ENCODE measurements at regions not wholly inside any gene's neighbourhood (a gene's known extent, or its start where the extent isn't known, plus 50 kb on each side); places are given as distances from the start of the nearest gene placed in this dataset.

DNA sequence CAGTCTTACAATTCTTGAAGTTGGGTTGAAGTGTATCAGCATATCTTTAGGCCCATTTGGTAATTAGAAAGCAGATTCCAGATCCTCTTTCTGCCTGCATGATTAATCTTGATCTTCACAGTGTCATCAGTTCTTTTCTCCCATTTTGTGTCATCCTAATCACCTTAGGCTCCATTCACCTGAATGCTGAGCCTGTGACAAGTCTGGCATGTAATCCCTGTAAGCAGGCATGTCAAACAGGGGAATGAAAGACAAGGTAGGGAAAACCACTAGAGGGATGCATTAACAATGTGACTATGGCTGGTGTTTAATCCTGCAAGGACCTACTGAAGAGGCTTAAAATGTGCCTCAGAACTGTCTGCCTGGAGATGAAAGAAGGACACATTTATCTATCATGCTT is 848.8 kb downstream of the TFAP2A start:
- no peaks in the 10 kb centered on the region for H3K9me3 ChIP-seq (ENCODE audit: control insufficient read depth, insufficient read depth, low read length)
- no peak overlapping the region for H3K27ac ChIP-seq (ENCODE audit: insufficient read depth, low read length)
- in situ Hi-C loops (cut with MboI; ENCODE audit: low sequenced_read_pairs): no loop called here
- H3K18ac ChIP-seq (ENCODE audit: low read depth, low read length): no peak overlapping the region
- no peak overlapping the region for H2BK20ac ChIP-seq (ENCODE audit: low read depth, low read length)
- H3K79me1 ChIP-seq (ENCODE audit: low read depth in 1 of 2, low read length in 2 of 2): no peaks in the 10 kb centered on the region
- no peaks in the 10 kb centered on the region for H3K9me1 ChIP-seq (ENCODE audit: insufficient read depth, low read length)
- dilution Hi-C loops (cut with HindIII; ENCODE audit: low sequenced_read_pairs, unreplicated experiment): no loop called here
- CTCF ChIA-PET: no interaction called here
- no peaks in the 10 kb centered on the region for H3K27me3 ChIP-seq (ENCODE audit: control insufficient read depth, insufficient read depth, low read length)
- no TSS peak for BruUV-seq (replicated peaks)
- no peak overlapping the region for H3K14ac ChIP-seq (replicated peaks; ENCODE audit: low read depth, low read length)
- H4K5ac ChIP-seq (ENCODE audit: low read depth, low read length): no peak overlapping the region
- H2AK9ac ChIP-seq (replicated peaks; ENCODE audit: low read depth, low read length, poor library complexity): no peak overlapping the region
- no peak for ATAC-seq (ENCODE audit: low read depth)
- TF ChIP-seq RCOR1 (IDR thresholded peaks at IDR 0.05; ENCODE audit: insufficient replicate concordance, low read length) (no peak), SMC3 (IDR thresholded peaks at IDR 0.05; ENCODE audit: low read depth, low read length) (no peak), NFE2L2 (IDR thresholded peaks at IDR 0.05; ENCODE audit: low read depth, low read length) (no peak), MAFK (IDR thresholded peaks at IDR 0.05; ENCODE audit: low read depth, low read length) (no peak), CHD1 (IDR thresholded peaks at IDR 0.05; ENCODE audit: low read depth, low read length) (no peak)
- H3K4ac ChIP-seq (ENCODE audit: low read depth, low read length): no peak overlapping the region
- H3K36me3 ChIP-seq (ENCODE audit: control insufficient read depth, insufficient read depth, low read length): no peaks in the 10 kb centered on the region
- no peak overlapping the region for H3K4me2 ChIP-seq (ENCODE audit: low read depth, low read length)
- H2AK5ac ChIP-seq (ENCODE audit: low read depth, low read length): no peak overlapping the region
- no peak overlapping the region for H2BK120ac ChIP-seq (ENCODE audit: low read depth, low read length)
- no peak overlapping the region for H3K56ac ChIP-seq (ENCODE audit: extremely low read depth, insufficient read depth, low read length)
- no peak for DNase-seq
- POLR2A ChIA-PET (ENCODE audit: unreplicated experiment): no interaction called here
- H4K20me1 ChIP-seq (ENCODE audit: insufficient read depth, low read length): no peaks in the 10 kb centered on the region
- H2AFZ ChIP-seq (replicated peaks; ENCODE audit: low read length, poor library complexity): no peak overlapping the region
- H3K4me3 ChIP-seq (ENCODE audit: insufficient read depth, low read depth, low read length): no peak overlapping the region
- H3K4me1 ChIP-seq (ENCODE audit: control insufficient read depth, insufficient read depth, low read length): no peaks in the 10 kb centered on the region
- no peak overlapping the region for H3K23ac ChIP-seq (ENCODE audit: low read depth, low read length)
- no peak overlapping the region for H3K9ac ChIP-seq (ENCODE audit: low read depth, low read length)
- no peak overlapping the region for H4K8ac ChIP-seq (ENCODE audit: low read depth in 2 of 2, low read length in 2 of 2)
- H2BK15ac ChIP-seq (ENCODE audit: low read depth, low read length): no peak overlapping the region
- no peak overlapping the region for H2BK5ac ChIP-seq (ENCODE audit: low read depth, low read length, poor library complexity, severe bottlenecking)
- intact Hi-C loops (cut with micrococcal nuclease): no loop called here
- H4K91ac ChIP-seq (ENCODE audit: insufficient read depth, low read depth, low read length): no peak overlapping the region
